ENCODE measurements at regions not wholly inside any gene's neighbourhood (a gene's known extent, or its start where the extent isn't known, plus 50 kb on each side); places are given as distances from the start of the nearest gene placed in this dataset.

GRCh38 chr10:63720676-63721075 lies 199.5 kb downstream of the REEP3 start:
- H3K27ac Mint-ChIP-seq = peak overlapping the region; percentile 14
- H3K36me3 Mint-ChIP-seq (ENCODE audit: low read depth) = no peaks in the 10 kb centered on the region
- peaks cover 43% of the 10 kb centered on the region for H3K4me1 Mint-ChIP-seq
- TF ChIP-seq CTCF (conservative IDR thresholded peaks at IDR 0.05) = no peak
- Histone ChIP-seq H3K27me3 (ENCODE audit: control insufficient read depth, insufficient read depth, low read length, poor library complexity, severe bottlenecking) (no peaks in the 10 kb centered on the region), H3K36me3 (ENCODE audit: control insufficient read depth, insufficient read depth, low read length) (no peaks in the 10 kb centered on the region), H3K4me3 (ENCODE audit: low read length) (no peak overlapping the region), H3K9me3 (ENCODE audit: control insufficient read depth, low read length) (no peaks in the 10 kb centered on the region), H3K27ac (ENCODE audit: low read depth, low read length) (no peak overlapping the region), H3K9ac (ENCODE audit: extremely low read depth, low read length, poor library complexity, severe bottlenecking) (no peak overlapping the region), H3K4me1 (ENCODE audit: control insufficient read depth, insufficient read depth, low read length) (peaks cover 4% of the 10 kb centered on the region)
- DNase-seq = no peak
- H3K4me3 Mint-ChIP-seq = no peak overlapping the region
- 82 to 90% methylated on average over 2 to 4 of the region's 4 CpGs for WGBS, 2 experiments (ENCODE audit: insufficient coverage in 1 of 2, insufficient read length in 1 of 2)
- no peaks in the 10 kb centered on the region for H3K9me3 Mint-ChIP-seq
- no peaks in the 10 kb centered on the region for H3K27me3 Mint-ChIP-seq (ENCODE audit: insufficient read depth)

GRCh38 chr10:63722537-63722936 lies 201.3 kb downstream of the REEP3 start:
- TF ChIP-seq CTCF (conservative IDR thresholded peaks at IDR 0.05) = no peak
- DNase-seq = no peak

GRCh38 chr10:63723320-63723719 lies 202.1 kb downstream of the REEP3 start:
- H3K36me3 Mint-ChIP-seq (ENCODE audit: low read depth) = no peaks in the 10 kb centered on the region
- H3K4me1 Mint-ChIP-seq = peaks cover 43% of the 10 kb centered on the region
- WGBS, 2 experiments (ENCODE audit: insufficient coverage in 1 of 2, insufficient read length in 1 of 2) = 64% methylated on average over 3 to 4 of the region's 4 CpGs
- Histone ChIP-seq H3K4me1 (ENCODE audit: control insufficient read depth, insufficient read depth, low read length) (peaks cover 4% of the 10 kb centered on the region), H3K9ac (ENCODE audit: extremely low read depth, low read length, poor library complexity, severe bottlenecking) (no peak overlapping the region), H3K27ac (ENCODE audit: low read depth, low read length) (no peak overlapping the region), H3K4me3 (ENCODE audit: low read length) (no peak overlapping the region), H3K36me3 (ENCODE audit: control insufficient read depth, insufficient read depth, low read length) (no peaks in the 10 kb centered on the region), H3K27me3 (ENCODE audit: control insufficient read depth, insufficient read depth, low read length, poor library complexity, severe bottlenecking) (no peaks in the 10 kb centered on the region), H3K9me3 (ENCODE audit: control insufficient read depth, low read length) (no peaks in the 10 kb centered on the region)
- TF ChIP-seq CTCF (conservative IDR thresholded peaks at IDR 0.05) = no peak
- H3K27ac Mint-ChIP-seq = no peak overlapping the region
- DNase-seq = no peak
- H3K9me3 Mint-ChIP-seq = no peaks in the 10 kb centered on the region
- H3K4me3 Mint-ChIP-seq = no peak overlapping the region
- H3K27me3 Mint-ChIP-seq (ENCODE audit: insufficient read depth) = no peaks in the 10 kb centered on the region

More at GRCh38 chr10:63722537-63722936, 201.3 kb downstream of the REEP3 start:
- Histone ChIP-seq H3K4me1 (ENCODE audit: control insufficient read depth, insufficient read depth, low read length) (peaks cover 4% of the 10 kb centered on the region), H3K9ac (ENCODE audit: extremely low read depth, low read length, poor library complexity, severe bottlenecking) (no peak overlapping the region), H3K27ac (ENCODE audit: low read depth, low read length) (no peak overlapping the region), H3K36me3 (ENCODE audit: control insufficient read depth, insufficient read depth, low read length) (no peaks in the 10 kb centered on the region), H3K27me3 (ENCODE audit: control insufficient read depth, insufficient read depth, low read length, poor library complexity, severe bottlenecking) (no peaks in the 10 kb centered on the region), H3K4me3 (ENCODE audit: low read length) (no peak overlapping the region), H3K9me3 (ENCODE audit: control insufficient read depth, low read length) (no peaks in the 10 kb centered on the region)
- WGBS, 2 experiments (ENCODE audit: insufficient coverage in 1 of 2, insufficient read length in 1 of 2) = 78 to 87% methylated on average over 3 to 5 of the region's 5 CpGs
- Mint-ChIP-seq H3K36me3 (ENCODE audit: low read depth) (no peaks in the 10 kb centered on the region), H3K4me1 (peaks cover 43% of the 10 kb centered on the region), H3K27ac (no peak overlapping the region), H3K27me3 (ENCODE audit: insufficient read depth) (no peaks in the 10 kb centered on the region), H3K4me3 (no peak overlapping the region), H3K9me3 (no peaks in the 10 kb centered on the region)
